CD4-positive, alpha-beta T cell (primary cell): ENCODE measurements at regions not wholly inside any gene's neighbourhood (a gene's known extent, or its start where the extent isn't known, plus 50 kb on each side); places are given as distances from the start of the nearest gene placed in this dataset.

Experiments
- ATAC-seq: fragments of 200-7000 bp; cut with Tn5 transposase; one replicate; pipeline ENCODE4 v1.10.0; 2022; ENCODE audit warnings: mild to moderate bottlenecking; ENCODE audit not compliant: poor library complexity
- CTCF ChIA-PET: fragments of 350-600 bp; sonication (Branson Sonifier 250); formaldehyde crosslinking; loops from one replicate; lab custom pipeline; 2021; ENCODE audit warnings: antibody characterized with exemption, inconsistent platforms; lab: Charles Lee
- POLR2A ChIA-PET: fragments of 350-600 bp; sonication (Branson Sonifier 250); formaldehyde crosslinking; loops from one replicate; lab custom pipeline; 2021; ENCODE audit warnings: antibody characterized with exemption, inconsistent platforms; lab: Charles Lee
- DNase-seq, 14 experiments: peaks; one replicate each; pipeline ENCODE4 v3.0.0-alpha.2; 2013 to 2020; ENCODE audit warnings: mixed read lengths in 2 of 14
- H3K27ac ChIP-seq, 2 donors: one replicate each; pipeline versions ENCODE4 v1.5.1 to v1.7.0; 2013; ENCODE audit warnings: low read length in 2 of 2, low read depth in 1 of 2, mild to moderate bottlenecking in 1 of 2
- H3K27me3 ChIP-seq, 2 experiments: 1 replicate in 1 of 2; 2 replicates in 1 of 2; pipeline versions ENCODE4 v1.6.1 to v1.7.0; 2013; ENCODE audit warnings: low read length in 2 of 2, control low read depth in 1 of 2, mild to moderate bottlenecking in 1 of 2, moderate library complexity in 1 of 2; ENCODE audit not compliant: insufficient read depth in 2 of 2, control insufficient read depth in 1 of 2
- H3K36me3 ChIP-seq: one replicate; pipeline ENCODE4 v1.6.1; 2013; ENCODE audit warnings: low read length, control low read depth; ENCODE audit not compliant: insufficient read depth
- H3K4me1 ChIP-seq: one replicate; pipeline ENCODE4 v1.6.1; 2013; ENCODE audit warnings: low read length, control low read depth; ENCODE audit not compliant: insufficient read depth
- H3K4me3 ChIP-seq: one replicate; pipeline ENCODE4 v1.5.1; 2013; ENCODE audit warnings: mild to moderate bottlenecking, low read length, moderate library complexity
- H3K9me3 ChIP-seq, 2 experiments: 1 replicate in 1 of 2; 2 replicates in 1 of 2; pipeline versions ENCODE4 v1.6.1 to v1.7.0; 2013; ENCODE audit warnings: low read length in 2 of 2, mild to moderate bottlenecking in 2 of 2, control low read depth in 1 of 2, moderate library complexity in 1 of 2; ENCODE audit not compliant: control insufficient read depth in 1 of 2, insufficient read depth in 1 of 2
- H3K27ac Mint-ChIP-seq: one replicate; pipeline ENCODE4 v1.8.0; 2020; ENCODE audit warnings: mixed read lengths
- H3K27me3 Mint-ChIP-seq: one replicate; pipeline ENCODE4 v1.8.0; 2021; ENCODE audit warnings: mixed read lengths
- H3K36me3 Mint-ChIP-seq: one replicate; pipeline ENCODE4 v1.8.0; 2021; ENCODE audit warnings: low read depth, mixed read lengths
- H3K4me1 Mint-ChIP-seq: one replicate; pipeline ENCODE4 v1.8.0; 2021; ENCODE audit warnings: low read depth, mixed read lengths
- H3K4me3 Mint-ChIP-seq: one replicate; pipeline ENCODE4 v1.8.0; 2020; ENCODE audit warnings: mild to moderate bottlenecking, mixed read lengths
- H3K9me3 Mint-ChIP-seq: one replicate; pipeline ENCODE4 v1.8.0; 2020; ENCODE audit warnings: mixed read lengths
- CTCF ChIP-seq: fragments of 200-600 bp; IDR thresholded peaks from one replicate; pipeline ENCODE4 v1.8.0; 2022; ENCODE audit warnings: antibody characterized with exemption, mild to moderate bottlenecking
- intact Hi-C, 2 experiments: fragments of 100-400 bp; cut with DNase I in 1 of 2; cut with micrococcal nuclease in 1 of 2; formaldehyde crosslinking; loops; one replicate each; pipeline versions ENCODE4 v1.15.1 to v1.9.0; 2023 to 2025; cut with DNase I, micrococcal nuclease

GRCh38 chr20:21019468-21019813 is 86.7 kb downstream of the LINC00237 start:
- POLR2A ChIA-PET, result no interaction called here
- Mint-ChIP-seq H3K4me1 (no peaks in the 10 kb centered on the region), H3K27ac (no peak overlapping the region), H3K4me3 (no peak overlapping the region), H3K27me3 (peaks cover 68% of the 10 kb centered on the region), H3K36me3 (no peaks in the 10 kb centered on the region), H3K9me3 (no peaks in the 10 kb centered on the region)
- intact Hi-C loops, result loop anchor here in 1 of 2 experiments (10.0 kb wide), 1 partner anchor 65 kb away; no protein-coding TSS in a partner anchor
- Histone ChIP-seq H3K4me1 (no peaks in the 10 kb centered on the region), H3K9me3 (peaks cover 0 to 7% of the 10 kb centered on the region in 2 experiments), H3K4me3 (no peak overlapping the region), H3K27me3 (peaks cover 17 to 19% of the 10 kb centered on the region in 2 experiments), H3K27ac (no peak overlapping the region), H3K36me3 (no peaks in the 10 kb centered on the region)
- DNase-seq (no peak), ATAC-seq (no peak)
- no peak for TF ChIP-seq CTCF
- CTCF ChIA-PET, result no interaction called here

GRCh38 chr20:21018576-21018975 is 87.6 kb downstream of the LINC00237 start:
- H3K4me3 Mint-ChIP-seq, result no peak overlapping the region
- no peak overlapping the region for H3K4me3 ChIP-seq
- H3K4me1 ChIP-seq, result no peaks in the 10 kb centered on the region
- peaks cover 59% of the 10 kb centered on the region for H3K27me3 Mint-ChIP-seq
- no peaks in the 10 kb centered on the region for H3K4me1 Mint-ChIP-seq
- H3K36me3 Mint-ChIP-seq, result no peaks in the 10 kb centered on the region
- intact Hi-C loops, result loop anchor here in 1 of 2 experiments (10.0 kb wide), 1 partner anchor 64 kb away; no protein-coding TSS in a partner anchor
- H3K9me3 ChIP-seq, result peaks cover 0 to 7% of the 10 kb centered on the region in 2 experiments
- no peak overlapping the region for H3K27ac Mint-ChIP-seq
- no peak for DNase-seq
- TF ChIP-seq CTCF, result no peak
- peaks cover 17 to 19% of the 10 kb centered on the region in 2 experiments for H3K27me3 ChIP-seq
- H3K27ac ChIP-seq, result no peak overlapping the region
- POLR2A ChIA-PET, result no interaction called here
- H3K36me3 ChIP-seq, result no peaks in the 10 kb centered on the region
- CTCF ChIA-PET, result no interaction called here
- ATAC-seq, result no peak
- no peaks in the 10 kb centered on the region for H3K9me3 Mint-ChIP-seq

- Mint-ChIP-seq H3K36me3 (no peaks in the 10 kb centered on the region), H3K9me3 (no peaks in the 10 kb centered on the region), H3K4me1 (no peaks in the 10 kb centered on the region), H3K4me3 (no peak overlapping the region), H3K27me3 (peaks cover 63% of the 10 kb centered on the region), H3K27ac (no peak overlapping the region)
- DNase-seq, result no peak
- H3K36me3 ChIP-seq, result no peaks in the 10 kb centered on the region
- H3K4me3 ChIP-seq, result no peak overlapping the region
- no peak for TF ChIP-seq CTCF
- peaks cover 0 to 7% of the 10 kb centered on the region in 2 experiments for H3K9me3 ChIP-seq
- no peaks in the 10 kb centered on the region for H3K4me1 ChIP-seq
- H3K27me3 ChIP-seq, result peaks cover 17 to 19% of the 10 kb centered on the region in 2 experiments
- POLR2A ChIA-PET, result no interaction called here
- no peak overlapping the region for H3K27ac ChIP-seq
- intact Hi-C loops, result loop anchor here in 1 of 2 experiments (10.0 kb wide), 1 partner anchor 63 kb away; no protein-coding TSS in a partner anchor
- CTCF ChIA-PET, result no interaction called here
- ATAC-seq, result no peak
These were observed 88.6 kb downstream of the LINC00237 start for GRCh38 chr20:21017528-21018085.
